HCT116 (cell line): ENCODE measurements at regions not wholly inside any gene's neighbourhood (a gene's known extent, or its start where the extent isn't known, plus 50 kb on each side); places are given as distances from the start of the nearest gene placed in this dataset.

Source experiments
- POLR2AphosphoS5 ChIP-seq: IDR thresholded peaks from 2 replicates; pipeline ENCODE4 v1.6.1; 2011; ENCODE audit warnings: mild to moderate bottlenecking, low read depth, low read length, moderate library complexity
- SP1 ChIP-seq: IDR thresholded peaks from 2 replicates; pipeline ENCODE4 v1.6.1; 2012; ENCODE audit warnings: low read depth
- ZNF274 ChIP-seq: fragments of 200-500 bp; sonication (Bioruptor generic); IDR thresholded peaks from 2 replicates; pipeline ENCODE4 v1.6.1; 2014; ENCODE audit warnings: mild to moderate bottlenecking, low read depth, low read length, inconsistent platforms
- TF ChIP-seq, protein P1 (sequence below), 3 experiments: fragments of 200-600 bp in 1 of 3; sonication (generic) in 1 of 3; IDR thresholded peaks in 2 of 3; conservative IDR thresholded peaks in 1 of 3; 2 replicates each; pipeline ENCODE4 v1.5.1; 2012 to 2017; ENCODE audit warnings: low read depth in 2 of 3, low read length in 2 of 3, antibody characterized with exemption in 1 of 3, borderline replicate concordance in 1 of 3, control low read depth in 1 of 3, mild to moderate bottlenecking in 1 of 3, mixed read lengths in 1 of 3, mixed run types in 1 of 3, moderate library complexity in 1 of 3; ENCODE audit not compliant: insufficient read depth in 1 of 3

DNA sequence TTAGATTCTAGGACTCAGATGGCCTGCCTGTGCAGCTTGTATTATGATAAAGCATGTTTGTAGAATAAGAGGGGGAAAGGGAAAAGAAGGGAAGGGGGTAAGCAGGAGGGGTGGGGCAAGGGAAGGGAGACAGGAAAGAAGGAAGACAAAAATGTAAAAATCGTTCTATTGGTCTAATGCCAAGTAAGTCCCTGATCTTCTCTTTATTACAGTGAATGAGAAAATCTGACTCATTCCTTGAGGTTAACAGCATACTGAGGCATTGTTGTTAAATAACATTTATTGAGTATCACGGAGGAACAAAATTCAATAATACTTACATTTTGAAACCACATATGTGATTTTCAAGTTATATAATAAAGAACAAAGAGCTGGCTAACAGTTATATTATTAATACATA lies 1534.7 kb downstream of the OLFM4 start:
- TF ChIP-seq, protein P1, sequence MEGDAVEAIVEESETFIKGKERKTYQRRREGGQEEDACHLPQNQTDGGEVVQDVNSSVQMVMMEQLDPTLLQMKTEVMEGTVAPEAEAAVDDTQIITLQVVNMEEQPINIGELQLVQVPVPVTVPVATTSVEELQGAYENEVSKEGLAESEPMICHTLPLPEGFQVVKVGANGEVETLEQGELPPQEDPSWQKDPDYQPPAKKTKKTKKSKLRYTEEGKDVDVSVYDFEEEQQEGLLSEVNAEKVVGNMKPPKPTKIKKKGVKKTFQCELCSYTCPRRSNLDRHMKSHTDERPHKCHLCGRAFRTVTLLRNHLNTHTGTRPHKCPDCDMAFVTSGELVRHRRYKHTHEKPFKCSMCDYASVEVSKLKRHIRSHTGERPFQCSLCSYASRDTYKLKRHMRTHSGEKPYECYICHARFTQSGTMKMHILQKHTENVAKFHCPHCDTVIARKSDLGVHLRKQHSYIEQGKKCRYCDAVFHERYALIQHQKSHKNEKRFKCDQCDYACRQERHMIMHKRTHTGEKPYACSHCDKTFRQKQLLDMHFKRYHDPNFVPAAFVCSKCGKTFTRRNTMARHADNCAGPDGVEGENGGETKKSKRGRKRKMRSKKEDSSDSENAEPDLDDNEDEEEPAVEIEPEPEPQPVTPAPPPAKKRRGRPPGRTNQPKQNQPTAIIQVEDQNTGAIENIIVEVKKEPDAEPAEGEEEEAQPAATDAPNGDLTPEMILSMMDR (IDR thresholded peaks at IDR 0.05 in 2 of 3, conservative IDR thresholded peaks at IDR 0.05 in 1 of 3; ENCODE audit: borderline replicate concordance in 1 of 3, insufficient read depth in 1 of 3, low read depth in 2 of 3, low read length in 2 of 3) = no peak
- TF ChIP-seq SP1 = no peak
- no peak for TF ChIP-seq POLR2AphosphoS5
- TF ChIP-seq ZNF274 = no peak
